T-helper 17 cell (primary cell): ENCODE measurements at regions not wholly inside any gene's neighbourhood (a gene's known extent, or its start where the extent isn't known, plus 50 kb on each side); places are given as distances from the start of the nearest gene placed in this dataset.
"Not testable (repeated sequence)": the region's sequence is repeated elsewhere in the genome, so short reads cannot be mapped to it uniquely, and the experiment has no call there.

ENCODE experiments used
- ATAC-seq: fragments of 150-1000 bp; cut with Tn5 transposase; 2 replicates; pipeline ENCODE4 v1.10.0; 2021; ENCODE audit warnings: mild to moderate bottlenecking, moderate library complexity
- DNase-seq, 3 donors: peaks; one replicate each; pipeline versions ENCODE4 v3.0.0 to v3.0.0-alpha.2; 2020 to 2021
- H3K9me3 ChIP-seq: one replicate; pipeline ENCODE4 v1.7.0; 2013; ENCODE audit warnings: low read length, mild to moderate bottlenecking; ENCODE audit not compliant: control insufficient read depth, poor library complexity, severe bottlenecking
- H3K27ac Mint-ChIP-seq: one replicate; pipeline ENCODE4 v1.8.0; 2022; ENCODE audit warnings: mild to moderate bottlenecking, moderate library complexity, mixed read lengths
- H3K27me3 Mint-ChIP-seq: one replicate; pipeline ENCODE4 v1.8.0; 2022; ENCODE audit warnings: mixed read lengths
- H3K36me3 Mint-ChIP-seq: one replicate; pipeline ENCODE4 v1.8.0; 2022; ENCODE audit warnings: low read depth, mixed read lengths
- H3K4me1 Mint-ChIP-seq: one replicate; pipeline ENCODE4 v1.8.0; 2022; ENCODE audit warnings: mild to moderate bottlenecking, mixed read lengths
- H3K4me3 Mint-ChIP-seq: one replicate; pipeline ENCODE4 v1.8.0; 2022; ENCODE audit warnings: mild to moderate bottlenecking, moderate library complexity, mixed read lengths

DNA sequence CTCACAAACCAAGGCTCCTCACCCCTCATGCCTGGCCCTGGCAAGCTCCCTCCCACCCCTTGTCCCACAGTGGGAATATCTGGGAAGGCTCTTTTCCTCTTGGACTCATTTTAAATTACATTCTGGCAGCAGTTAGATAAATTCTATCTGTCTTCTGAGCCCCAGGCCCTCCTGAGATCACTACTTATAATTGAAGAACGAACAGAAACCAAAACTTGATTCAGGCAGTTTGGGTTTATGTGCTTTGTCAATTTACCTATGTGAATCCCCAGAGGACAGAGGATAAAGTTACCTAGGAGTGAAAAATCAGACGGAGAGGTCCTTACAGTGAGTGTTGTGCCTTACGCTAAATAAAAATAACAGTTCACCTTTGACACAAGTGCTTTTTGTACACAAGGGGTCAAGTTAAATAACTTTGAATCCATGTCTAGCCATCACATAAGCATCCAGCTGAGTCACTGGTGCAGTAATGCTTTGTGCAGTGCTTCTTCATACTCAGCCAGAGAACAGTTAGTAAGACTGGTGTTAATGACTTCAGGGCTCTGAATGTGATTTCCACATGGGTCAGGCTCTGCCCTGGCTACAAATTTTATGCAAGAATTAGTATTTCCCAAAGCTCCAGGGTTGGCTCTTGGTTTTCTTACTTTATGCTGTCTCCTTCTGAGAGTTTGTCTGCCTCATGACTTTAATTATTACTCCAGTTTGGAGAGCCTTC, 329.3 kb downstream of the INSIG2 start:
- ATAC-seq (no peak), DNase-seq (no peak)
- H3K4me3 Mint-ChIP-seq = no peak overlapping the region
- peaks cover 12% of the 10 kb centered on the region for H3K27me3 Mint-ChIP-seq
- H3K36me3 Mint-ChIP-seq = no peaks in the 10 kb centered on the region
- no peak overlapping the region for H3K27ac Mint-ChIP-seq
- H3K9me3 ChIP-seq = no peaks in the 10 kb centered on the region
- H3K4me1 Mint-ChIP-seq = no peaks in the 10 kb centered on the region

DNA sequence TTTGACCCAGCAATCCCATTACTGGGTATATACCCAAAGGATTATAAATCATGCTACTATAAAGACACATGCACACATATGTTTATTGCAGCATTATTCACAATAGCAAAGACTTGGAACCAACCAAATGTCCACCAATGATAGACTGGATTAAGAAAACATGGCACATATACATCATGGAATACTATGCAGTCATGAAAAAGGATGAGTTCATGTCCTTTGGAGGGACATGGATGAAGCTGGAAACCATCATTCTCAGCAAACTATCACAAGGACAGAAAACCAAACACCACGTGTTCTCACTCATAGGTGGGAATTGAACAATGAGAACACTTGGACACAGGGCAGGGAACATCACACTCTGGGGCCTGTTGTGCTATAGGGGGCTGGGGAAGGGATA, 326.9 kb downstream of the INSIG2 start:
- H3K4me1 Mint-ChIP-seq, H3K9me3 ChIP-seq, H3K27ac Mint-ChIP-seq, DNase-seq, H3K4me3 Mint-ChIP-seq, ATAC-seq, H3K36me3 Mint-ChIP-seq, H3K27me3 Mint-ChIP-seq: not testable (repeated sequence)

DNA sequence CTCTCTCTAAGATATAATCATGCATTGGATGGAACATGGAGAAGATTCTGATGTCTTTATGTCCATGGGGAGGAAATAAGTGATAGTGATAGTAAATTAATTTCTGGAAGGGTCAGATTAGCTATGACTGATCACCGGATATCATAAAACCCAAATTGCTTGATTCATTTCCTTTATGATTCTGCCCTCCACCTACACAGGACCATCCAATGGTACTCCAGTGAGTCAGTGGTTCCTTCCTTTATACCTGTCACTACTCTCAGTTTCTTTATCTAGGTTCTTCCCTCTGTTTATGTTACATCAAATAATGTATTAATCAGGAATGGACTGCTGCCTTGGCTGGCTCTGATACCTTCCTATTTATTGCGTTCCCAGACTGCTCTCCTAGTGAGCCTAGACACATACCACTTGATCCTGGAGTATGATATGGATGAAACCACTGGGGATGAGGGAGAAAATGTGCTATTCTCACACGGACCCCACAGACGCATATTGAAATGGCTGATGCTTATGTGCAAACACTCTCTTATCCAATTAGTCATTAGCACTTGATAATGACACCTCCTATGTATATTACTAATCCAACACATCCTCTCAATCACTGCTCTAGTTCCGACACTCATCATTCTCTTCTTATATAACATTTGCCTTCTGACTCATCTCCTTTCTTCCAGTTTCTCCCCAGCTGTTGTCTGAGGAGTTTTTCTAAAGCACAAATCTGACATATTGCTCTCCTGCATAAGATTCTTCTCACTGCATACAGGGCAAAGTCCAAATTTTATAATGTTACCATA, 315.6 kb downstream of the INSIG2 start:
- no peak for ATAC-seq
- H3K9me3 ChIP-seq = no peaks in the 10 kb centered on the region
- H3K36me3 Mint-ChIP-seq = no peaks in the 10 kb centered on the region
- no peaks in the 10 kb centered on the region for H3K4me1 Mint-ChIP-seq
- DNase-seq = no peak
- H3K27ac Mint-ChIP-seq = no peak overlapping the region
- peaks cover 8% of the 10 kb centered on the region for H3K27me3 Mint-ChIP-seq
- no peak overlapping the region for H3K4me3 Mint-ChIP-seq

DNA sequence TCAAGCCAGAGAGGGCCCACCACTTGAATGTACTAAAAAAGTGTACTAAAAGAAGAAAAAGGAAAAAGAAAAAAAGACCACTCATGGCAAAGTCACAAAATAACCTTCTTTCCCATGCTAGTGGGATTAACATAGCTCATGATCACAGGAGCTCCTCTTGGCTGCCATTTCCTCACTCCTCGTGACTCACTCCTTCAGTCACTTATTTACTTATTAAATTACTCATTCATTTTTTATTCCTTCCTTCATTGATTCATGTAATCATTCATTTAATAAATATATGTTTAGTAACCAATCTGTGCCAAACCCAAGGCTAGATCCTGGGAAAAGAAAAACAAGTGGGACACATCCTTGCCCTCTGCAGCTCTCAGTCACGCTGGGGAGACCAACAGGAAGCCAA, 300.5 kb downstream of the INSIG2 start:
- H3K9me3 ChIP-seq = no peaks in the 10 kb centered on the region
- ATAC-seq (no peak), DNase-seq (no peak)
- Mint-ChIP-seq H3K27me3 (peaks cover 26% of the 10 kb centered on the region), H3K36me3 (no peaks in the 10 kb centered on the region), H3K4me1 (no peaks in the 10 kb centered on the region), H3K27ac (no peak overlapping the region), H3K4me3 (no peak overlapping the region)

DNA sequence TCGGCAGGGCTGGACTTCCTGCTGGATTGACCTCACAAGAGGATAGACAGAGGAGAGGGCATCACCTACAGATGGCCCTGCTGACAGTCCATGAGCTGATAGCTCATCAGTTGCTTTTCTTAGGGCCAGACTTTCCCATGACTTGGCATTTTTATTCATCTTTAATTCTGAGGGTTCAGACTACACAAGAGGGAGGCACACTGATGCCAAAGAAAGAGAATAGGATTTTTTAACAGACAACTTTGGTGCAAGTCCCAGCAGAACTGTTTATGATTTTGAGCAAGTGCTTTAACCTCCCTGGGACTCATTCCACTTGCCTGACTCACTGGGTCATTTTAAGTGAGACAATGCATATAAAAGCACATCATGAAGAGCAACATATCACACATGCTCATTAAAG, 299.2 kb downstream of the INSIG2 start:
- H3K9me3 ChIP-seq = no peaks in the 10 kb centered on the region
- Mint-ChIP-seq H3K27ac (no peak overlapping the region), H3K4me3 (no peak overlapping the region)

DNA sequence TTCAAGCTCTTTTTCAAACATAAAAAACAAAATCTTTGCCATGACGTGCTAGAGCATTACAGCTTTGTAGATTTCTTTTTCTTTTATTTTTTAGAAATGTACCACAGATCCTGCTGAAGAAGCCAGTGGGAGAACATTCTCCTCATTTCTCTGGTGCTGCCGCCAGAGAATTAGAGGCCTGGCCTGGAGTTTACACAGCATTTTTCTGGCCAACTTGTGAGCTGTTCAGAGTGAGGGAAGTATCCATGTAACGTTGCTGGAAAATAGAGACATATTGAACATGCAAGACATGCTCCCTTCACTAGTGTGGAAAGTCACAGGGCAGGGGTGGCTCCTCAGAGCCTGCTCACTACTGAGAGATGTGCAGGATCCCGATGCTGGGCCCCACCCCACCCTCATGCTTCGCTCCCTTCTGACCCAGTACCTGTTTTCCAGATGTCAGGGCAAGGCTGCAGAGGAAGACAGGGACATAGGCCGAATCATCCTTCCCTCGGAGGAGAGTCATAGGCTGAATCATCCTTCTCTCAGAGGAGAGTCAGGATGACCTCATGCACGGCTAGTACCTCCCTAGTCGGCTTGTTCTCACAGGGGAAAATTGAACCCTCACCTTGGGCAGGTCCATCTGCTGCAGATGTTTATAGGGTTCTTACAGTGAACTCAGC, 298.5 kb downstream of the INSIG2 start:
- peaks cover 25% of the 10 kb centered on the region for H3K27me3 Mint-ChIP-seq
- H3K4me3 Mint-ChIP-seq = no peak overlapping the region
- DNase-seq (no peak), ATAC-seq (no peak)
- no peaks in the 10 kb centered on the region for H3K4me1 Mint-ChIP-seq
- H3K27ac Mint-ChIP-seq = no peak overlapping the region
- H3K9me3 ChIP-seq = no peaks in the 10 kb centered on the region
- H3K36me3 Mint-ChIP-seq = no peaks in the 10 kb centered on the region

More for the DNA sequence above, 299.2 kb downstream of the INSIG2 start:
- Mint-ChIP-seq H3K36me3 (no peaks in the 10 kb centered on the region), H3K4me1 (no peaks in the 10 kb centered on the region), H3K27me3 (peaks cover 26% of the 10 kb centered on the region)
- DNase-seq (no peak), ATAC-seq (no peak)

DNA sequence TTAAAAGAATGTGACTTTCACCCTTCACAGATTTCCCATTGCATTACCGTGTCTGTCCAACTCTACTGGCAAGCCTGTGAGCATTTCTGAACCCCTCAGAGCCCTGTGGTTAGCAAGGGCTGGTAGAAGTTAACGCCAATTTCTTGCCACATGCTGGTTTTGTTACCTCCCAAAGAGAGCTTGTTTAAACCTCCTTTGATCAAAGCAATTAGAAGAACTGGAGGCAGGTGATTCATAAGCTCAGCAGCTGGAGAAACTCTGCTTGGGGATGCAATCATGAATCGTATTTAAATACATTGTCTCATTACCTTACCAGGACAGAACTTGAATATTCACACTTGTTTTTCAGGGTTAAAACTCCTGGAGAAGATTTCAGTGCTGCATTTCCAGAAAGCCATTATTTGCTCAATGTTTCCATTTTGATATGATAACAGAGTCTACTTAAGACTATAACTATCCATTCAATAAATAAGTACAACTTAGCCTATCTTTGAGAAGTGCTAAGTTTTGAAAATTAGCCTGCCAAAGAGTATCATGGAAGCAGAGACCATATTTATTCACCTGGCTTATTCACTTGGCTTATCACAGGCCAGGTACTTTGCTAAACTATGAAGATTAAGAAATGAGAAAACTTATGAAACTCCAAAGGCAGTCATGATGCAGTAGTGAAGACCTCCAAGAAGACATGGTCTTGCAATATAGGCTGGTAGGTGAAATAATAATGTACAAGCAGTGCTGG, 292.8 kb downstream of the INSIG2 start:
- Mint-ChIP-seq H3K27me3 (peaks cover 24% of the 10 kb centered on the region), H3K27ac (no peak overlapping the region), H3K4me3 (no peak overlapping the region), H3K36me3 (no peaks in the 10 kb centered on the region), H3K4me1 (no peaks in the 10 kb centered on the region)
- no peaks in the 10 kb centered on the region for H3K9me3 ChIP-seq
- ATAC-seq (no peak), DNase-seq (no peak)

DNA sequence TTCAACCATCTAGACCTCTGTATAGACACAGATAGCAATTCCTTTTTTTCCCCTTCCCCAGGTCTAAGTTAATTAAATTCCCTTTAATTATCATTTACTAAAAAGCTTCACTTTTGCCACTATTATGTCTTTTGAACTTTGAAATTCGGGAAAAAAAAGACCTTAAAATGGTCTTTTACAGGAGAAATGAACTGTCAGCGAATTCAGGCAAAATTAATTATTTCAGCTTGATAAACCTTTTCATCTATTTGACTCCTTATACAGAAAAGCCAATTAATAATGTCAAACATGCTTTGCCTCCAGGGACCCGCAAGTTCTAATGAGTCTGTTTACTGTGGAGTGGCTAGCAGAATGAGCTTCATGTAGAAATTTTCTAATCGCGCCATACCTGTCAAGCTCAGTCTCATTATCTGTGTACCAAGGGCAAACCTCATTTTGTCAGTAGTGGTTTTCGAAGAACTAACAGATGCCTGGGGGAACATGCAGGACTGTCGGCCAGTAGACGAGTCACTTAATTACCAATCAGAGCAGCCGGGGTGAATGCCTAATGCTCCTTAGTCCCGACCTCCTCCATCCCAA, 287.7 kb downstream of the INSIG2 start:
- no peaks in the 10 kb centered on the region for H3K9me3 ChIP-seq
- Mint-ChIP-seq H3K27ac (no peak overlapping the region), H3K4me1 (no peaks in the 10 kb centered on the region), H3K27me3 (peaks cover 35% of the 10 kb centered on the region), H3K4me3 (no peak overlapping the region), H3K36me3 (no peaks in the 10 kb centered on the region)
- DNase-seq = no peak
- ATAC-seq = no peak

DNA sequence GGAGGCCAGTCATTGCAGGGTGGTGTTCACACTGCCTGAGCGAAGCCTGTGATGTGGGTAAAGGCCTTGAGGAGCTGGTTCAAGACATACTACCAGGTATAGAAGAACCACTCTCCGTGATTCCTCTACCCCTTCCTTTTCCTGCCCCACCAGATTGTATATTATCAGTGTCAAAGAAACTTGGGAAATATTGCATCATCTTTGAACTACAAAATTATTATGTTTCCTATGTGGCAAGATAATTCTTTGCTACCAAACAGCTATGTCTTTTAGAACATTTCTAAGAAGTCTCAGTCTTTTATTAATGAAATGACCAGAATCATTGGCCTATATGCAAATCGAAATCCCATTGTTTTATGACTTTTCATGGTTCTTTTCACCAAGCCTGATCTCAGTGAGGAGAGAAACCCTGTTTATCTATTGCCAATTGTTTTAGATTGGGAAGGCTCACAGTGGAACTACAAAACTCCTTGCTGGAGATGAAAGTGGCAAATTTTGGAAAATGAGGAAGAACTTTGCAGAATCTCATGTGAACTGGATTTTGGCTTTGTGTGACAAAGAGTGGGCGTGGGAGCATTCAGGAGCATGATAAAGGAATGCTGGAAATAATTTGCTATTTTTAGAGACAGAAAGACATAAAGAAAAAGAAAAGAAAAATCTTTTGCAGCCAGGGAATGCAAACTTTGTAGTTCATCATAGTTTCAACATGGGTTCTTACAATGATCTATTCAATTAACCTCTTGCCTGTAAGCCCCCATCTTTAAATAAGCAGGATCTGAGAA, 286.9 kb downstream of the INSIG2 start:
- H3K9me3 ChIP-seq = no peaks in the 10 kb centered on the region
- Mint-ChIP-seq H3K36me3 (peaks cover under 1% of the 10 kb centered on the region), H3K4me1 (no peaks in the 10 kb centered on the region), H3K27ac (no peak overlapping the region), H3K4me3 (no peak overlapping the region), H3K27me3 (peaks cover 36% of the 10 kb centered on the region)
- DNase-seq (no peak), ATAC-seq (no peak)

DNA sequence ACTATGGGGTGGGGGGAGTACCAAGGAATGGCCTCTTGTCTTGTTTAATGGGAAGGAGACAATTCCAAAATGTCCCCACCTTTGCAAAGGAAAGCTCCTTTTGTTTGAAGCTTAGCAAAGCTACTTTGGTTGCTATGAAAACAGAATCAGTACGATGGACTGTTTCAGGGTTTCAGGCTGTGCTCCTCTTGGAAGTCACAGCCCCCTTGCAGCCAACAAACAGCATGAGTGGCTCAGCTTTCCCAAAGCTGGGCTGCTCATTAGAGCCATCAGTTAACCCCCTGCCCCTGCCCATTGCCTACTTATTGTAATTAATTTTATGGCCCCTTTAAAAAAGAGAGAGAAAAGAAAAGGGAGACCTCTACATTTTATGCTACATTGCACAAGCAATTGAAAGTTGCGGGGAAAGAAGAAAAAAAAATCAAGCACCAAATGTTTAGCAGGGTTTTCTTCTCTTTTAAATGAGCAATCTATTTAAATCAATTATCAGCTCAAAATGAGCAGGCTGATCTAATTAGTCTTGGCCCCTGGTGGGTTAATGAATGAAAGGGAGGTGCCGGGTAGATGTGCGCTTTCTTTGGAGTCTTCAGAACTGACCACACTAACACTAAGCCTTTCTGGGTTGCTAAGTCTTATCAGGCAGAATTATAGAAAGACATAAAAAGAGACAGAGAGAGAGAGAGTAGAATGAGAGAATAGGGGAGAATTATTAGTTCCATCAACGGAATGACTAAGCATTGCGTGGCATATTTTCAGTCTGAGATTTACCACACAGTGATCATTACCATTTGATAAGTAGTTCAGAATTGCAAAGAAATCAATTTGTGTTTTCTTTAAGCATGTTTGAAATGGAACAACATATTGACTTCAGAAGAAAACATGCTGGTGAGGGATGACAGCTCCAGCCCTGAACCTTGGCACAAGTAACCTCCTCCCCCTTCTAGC, 284.9 kb downstream of the INSIG2 start:
- peaks cover 2% of the 10 kb centered on the region for H3K36me3 Mint-ChIP-seq
- H3K27me3 Mint-ChIP-seq = peaks cover 41% of the 10 kb centered on the region
- ATAC-seq (no peak), DNase-seq (no peak)
- H3K4me3 Mint-ChIP-seq = no peak overlapping the region
- no peaks in the 10 kb centered on the region for H3K4me1 Mint-ChIP-seq
- no peaks in the 10 kb centered on the region for H3K9me3 ChIP-seq
- H3K27ac Mint-ChIP-seq = no peak overlapping the region

DNA sequence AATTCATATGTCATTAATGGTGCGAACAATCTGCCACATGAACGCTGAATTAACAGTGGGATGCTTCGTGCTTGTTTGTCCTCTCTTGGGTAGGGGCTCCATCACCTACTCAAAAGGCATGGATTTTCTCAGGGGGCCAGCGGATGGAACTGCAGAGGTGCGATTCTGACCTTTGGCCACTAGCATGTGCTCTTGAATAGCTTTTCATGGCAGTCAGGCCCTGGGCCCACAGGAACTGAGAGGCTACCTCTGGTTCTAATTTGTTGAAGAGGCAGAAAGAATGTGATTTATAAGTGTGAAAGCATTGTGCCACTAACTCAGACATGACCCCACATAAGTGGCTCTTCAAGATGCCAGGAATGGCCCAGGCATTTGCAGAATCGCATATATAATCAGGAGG, 283.2 kb downstream of the INSIG2 start:
- H3K4me1 Mint-ChIP-seq = no peaks in the 10 kb centered on the region
- no peaks in the 10 kb centered on the region for H3K9me3 ChIP-seq
- DNase-seq = no peak
- no peak overlapping the region for H3K27ac Mint-ChIP-seq
- H3K4me3 Mint-ChIP-seq = no peak overlapping the region
- peaks cover 2% of the 10 kb centered on the region for H3K36me3 Mint-ChIP-seq
- peaks cover 50% of the 10 kb centered on the region for H3K27me3 Mint-ChIP-seq
- no peak for ATAC-seq
